ENCODE measurements at regions not wholly inside any gene's neighbourhood (a gene's known extent, or its start where the extent isn't known, plus 50 kb on each side); places are given as distances from the start of the nearest gene placed in this dataset.

DNA sequence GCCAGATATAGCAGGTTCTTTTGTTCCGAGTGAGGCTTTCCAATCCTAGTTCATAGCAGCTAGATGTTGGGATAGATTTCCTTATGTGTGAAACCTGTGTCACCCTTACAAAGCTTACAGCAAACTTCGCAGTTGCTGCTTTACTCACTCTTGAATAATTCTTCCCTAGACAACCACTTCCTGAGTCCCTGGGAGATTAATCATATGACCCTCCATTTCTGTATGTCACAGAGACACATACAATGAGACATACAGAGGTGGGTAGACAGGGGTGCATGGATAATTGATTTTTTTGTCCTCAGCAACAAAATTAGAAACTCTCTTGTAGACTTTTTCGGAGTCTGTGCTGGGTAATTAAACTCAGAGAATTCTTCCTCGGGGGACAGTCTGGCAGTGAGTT is 163.2 kb downstream of the NSUN3 start:
- TF ChIP-seq ZNF133 (tag by site-specific recombination; IDR thresholded peaks at IDR 0.05) (no peak), ZNF266 (tag by site-specific recombination; IDR thresholded peaks at IDR 0.05; ENCODE audit: low read depth) (no peak), ZNF146 (tag by site-specific recombination; IDR thresholded peaks at IDR 0.05) (no peak), REPIN1 (tag by site-specific recombination; IDR thresholded peaks at IDR 0.05; ENCODE audit: low read depth) (no peak), ZNF10 (tag by site-specific recombination; IDR thresholded peaks at IDR 0.05) (no peak)
- TF ChIP-seq, protein P1, sequence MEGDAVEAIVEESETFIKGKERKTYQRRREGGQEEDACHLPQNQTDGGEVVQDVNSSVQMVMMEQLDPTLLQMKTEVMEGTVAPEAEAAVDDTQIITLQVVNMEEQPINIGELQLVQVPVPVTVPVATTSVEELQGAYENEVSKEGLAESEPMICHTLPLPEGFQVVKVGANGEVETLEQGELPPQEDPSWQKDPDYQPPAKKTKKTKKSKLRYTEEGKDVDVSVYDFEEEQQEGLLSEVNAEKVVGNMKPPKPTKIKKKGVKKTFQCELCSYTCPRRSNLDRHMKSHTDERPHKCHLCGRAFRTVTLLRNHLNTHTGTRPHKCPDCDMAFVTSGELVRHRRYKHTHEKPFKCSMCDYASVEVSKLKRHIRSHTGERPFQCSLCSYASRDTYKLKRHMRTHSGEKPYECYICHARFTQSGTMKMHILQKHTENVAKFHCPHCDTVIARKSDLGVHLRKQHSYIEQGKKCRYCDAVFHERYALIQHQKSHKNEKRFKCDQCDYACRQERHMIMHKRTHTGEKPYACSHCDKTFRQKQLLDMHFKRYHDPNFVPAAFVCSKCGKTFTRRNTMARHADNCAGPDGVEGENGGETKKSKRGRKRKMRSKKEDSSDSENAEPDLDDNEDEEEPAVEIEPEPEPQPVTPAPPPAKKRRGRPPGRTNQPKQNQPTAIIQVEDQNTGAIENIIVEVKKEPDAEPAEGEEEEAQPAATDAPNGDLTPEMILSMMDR (tag by site-specific recombination; IDR thresholded peaks at IDR 0.05), result no peak
- TF ChIP-seq, protein P2, sequence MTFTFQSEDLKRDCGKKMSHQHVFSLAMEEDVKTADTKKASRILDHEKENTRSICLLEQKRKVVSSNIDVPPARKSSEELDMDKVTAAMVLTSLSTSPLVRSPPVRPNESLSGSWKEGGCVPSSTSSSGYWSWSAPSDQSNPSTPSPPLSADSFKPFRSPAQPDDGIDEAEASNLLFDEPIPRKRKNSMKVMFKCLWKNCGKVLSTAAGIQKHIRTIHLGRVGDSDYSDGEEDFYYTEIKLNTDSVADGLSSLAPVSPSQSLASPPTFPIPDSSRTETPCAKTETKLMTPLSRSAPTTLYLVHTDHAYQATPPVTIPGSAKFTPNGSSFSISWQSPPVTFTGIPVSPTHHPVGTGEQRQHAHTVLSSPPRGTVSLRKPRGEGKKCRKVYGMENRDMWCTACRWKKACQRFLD (tag by site-specific recombination; IDR thresholded peaks at IDR 0.05), result no peak

All from HEK293 (cell line).